GM12872 (cell line): ENCODE measurements at regions not wholly inside any gene's neighbourhood (a gene's known extent, or its start where the extent isn't known, plus 50 kb on each side); places are given as distances from the start of the nearest gene placed in this dataset.
A peak's percentile ranks its signal among the peaks of the same experiment; 100 is the strongest.

Source experiments
- TF ChIP-seq, protein P1 (sequence below): IDR thresholded peaks from 3 replicates; pipeline ENCODE4 v1.5.1; 2011; ENCODE audit warnings: low read depth, mild to moderate bottlenecking, low read length, moderate library complexity; ENCODE audit not compliant: insufficient read depth

DNA sequence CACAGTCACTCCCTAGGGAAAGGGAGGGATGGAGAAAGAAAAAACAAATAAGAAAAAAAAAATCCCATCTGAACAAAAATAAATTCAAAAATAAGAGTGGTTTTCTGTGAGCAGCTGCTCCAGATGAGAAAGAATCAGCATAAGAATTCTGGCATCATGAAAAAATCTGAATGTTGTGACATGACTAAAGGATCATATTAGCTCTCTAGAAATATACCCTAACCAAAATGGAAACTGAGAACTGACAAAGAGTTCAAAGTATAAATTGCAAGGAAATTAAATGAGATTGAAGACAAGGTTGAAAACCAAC lies 579.0 kb downstream of the UQCRFS1 start:
- TF ChIP-seq, protein P1, sequence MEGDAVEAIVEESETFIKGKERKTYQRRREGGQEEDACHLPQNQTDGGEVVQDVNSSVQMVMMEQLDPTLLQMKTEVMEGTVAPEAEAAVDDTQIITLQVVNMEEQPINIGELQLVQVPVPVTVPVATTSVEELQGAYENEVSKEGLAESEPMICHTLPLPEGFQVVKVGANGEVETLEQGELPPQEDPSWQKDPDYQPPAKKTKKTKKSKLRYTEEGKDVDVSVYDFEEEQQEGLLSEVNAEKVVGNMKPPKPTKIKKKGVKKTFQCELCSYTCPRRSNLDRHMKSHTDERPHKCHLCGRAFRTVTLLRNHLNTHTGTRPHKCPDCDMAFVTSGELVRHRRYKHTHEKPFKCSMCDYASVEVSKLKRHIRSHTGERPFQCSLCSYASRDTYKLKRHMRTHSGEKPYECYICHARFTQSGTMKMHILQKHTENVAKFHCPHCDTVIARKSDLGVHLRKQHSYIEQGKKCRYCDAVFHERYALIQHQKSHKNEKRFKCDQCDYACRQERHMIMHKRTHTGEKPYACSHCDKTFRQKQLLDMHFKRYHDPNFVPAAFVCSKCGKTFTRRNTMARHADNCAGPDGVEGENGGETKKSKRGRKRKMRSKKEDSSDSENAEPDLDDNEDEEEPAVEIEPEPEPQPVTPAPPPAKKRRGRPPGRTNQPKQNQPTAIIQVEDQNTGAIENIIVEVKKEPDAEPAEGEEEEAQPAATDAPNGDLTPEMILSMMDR = no peak

DNA sequence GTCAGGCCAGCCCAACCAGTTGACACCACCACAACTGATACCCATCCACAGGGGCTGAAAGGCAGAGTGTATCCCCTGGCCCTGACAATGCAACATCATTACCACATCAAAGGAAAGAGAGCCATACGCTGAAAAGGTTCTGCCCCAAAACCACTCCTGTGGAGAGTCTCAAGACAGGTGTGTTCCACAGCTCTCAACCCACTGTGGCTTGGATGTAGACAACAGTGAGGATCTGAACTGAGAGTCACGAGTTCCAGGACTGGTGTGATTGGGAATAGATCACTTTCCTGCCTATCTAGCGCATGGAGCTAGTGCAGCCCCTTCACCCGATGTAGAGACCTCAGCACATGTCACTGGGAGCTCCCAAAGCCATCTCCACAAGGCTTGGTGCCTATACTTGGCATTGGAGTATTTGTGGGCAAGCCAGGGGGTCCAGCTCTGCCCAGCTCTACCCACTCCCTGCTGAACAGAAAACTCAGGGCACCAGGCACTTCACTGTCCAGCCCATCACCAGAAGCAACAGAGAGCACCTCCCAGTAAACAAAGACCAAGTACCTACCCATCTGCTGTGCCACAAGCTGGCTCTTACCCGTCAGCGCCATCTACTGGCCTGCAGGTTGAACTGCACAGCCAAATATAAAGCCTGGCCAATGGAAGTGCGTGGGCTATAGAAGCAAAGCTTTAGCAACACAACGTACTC lies 579.5 kb downstream of the UQCRFS1 start:
- TF ChIP-seq, protein P1 = peak; percentile 82

DNA sequence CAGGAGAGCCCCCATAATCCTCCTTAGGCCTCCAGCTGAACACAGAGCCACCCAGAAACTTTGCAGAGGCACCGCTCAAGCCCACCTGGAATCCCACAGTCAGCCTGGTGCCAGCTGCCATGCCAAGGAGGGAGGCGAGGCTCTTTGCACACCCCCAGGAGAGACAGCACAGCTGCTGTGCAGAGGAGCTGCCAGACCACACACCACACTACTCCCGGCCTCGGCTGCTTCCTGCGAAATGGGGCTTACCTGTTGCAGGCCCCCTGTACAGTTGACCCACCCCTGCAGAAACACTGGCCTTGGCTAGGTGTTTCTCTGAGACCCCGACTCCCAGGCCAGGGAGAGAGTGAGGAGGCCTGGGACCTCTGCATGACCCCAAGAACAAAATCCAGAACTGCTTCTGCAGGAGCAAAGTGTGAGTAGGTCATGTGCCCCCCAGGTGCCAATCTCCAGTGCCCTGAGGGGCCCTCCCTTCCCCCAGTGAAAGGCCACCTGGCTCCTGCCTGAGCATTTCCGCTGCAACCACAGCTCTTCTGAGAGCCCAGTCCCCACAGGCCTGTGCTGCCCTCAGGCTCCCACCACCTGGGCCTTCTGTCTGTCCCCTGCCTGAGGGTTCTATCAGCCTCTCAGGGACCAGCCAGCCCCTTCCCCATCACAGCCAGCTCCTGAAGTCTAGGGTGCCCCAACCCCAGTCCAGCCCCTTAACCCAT lies 580.4 kb downstream of the UQCRFS1 start:
- TF ChIP-seq, protein P1 = no peak

DNA sequence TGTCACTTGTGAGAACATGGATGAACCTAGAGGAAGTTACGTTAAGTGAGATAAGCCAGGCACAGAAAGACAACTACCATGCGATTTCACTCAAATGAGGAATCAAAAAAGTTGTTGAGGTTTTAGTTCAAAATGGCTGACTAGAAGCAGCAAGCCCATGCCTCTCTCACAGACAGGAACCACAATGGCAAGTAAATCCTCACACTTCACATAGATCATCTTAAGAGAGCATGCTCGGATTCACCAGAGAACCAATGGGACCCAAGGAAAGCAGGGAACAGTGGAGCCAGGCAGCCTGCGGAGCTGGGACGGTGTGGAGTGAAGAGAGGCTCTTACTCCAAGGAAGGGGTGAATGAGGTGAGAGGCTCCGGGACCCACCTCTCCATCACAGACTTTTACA lies 581.0 kb downstream of the UQCRFS1 start:
- TF ChIP-seq, protein P1 = no peak

DNA sequence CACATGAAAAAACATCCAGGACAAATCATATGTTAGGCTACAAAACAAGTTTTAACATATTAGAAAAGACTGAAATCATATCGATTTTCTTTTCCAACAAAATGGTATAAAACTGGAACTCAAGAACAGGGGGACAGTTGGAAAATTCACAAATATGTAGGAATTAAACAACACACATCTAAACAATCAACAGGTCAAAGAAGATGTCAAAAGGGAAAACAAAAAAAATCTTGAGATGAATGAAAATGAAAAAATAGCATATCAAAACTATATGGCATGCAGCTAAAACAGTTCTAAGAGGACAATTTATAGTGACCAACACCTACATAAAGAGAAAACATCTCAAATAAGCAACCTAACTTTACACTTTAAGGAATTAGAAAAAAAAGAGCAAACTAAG lies 585.3 kb downstream of the UQCRFS1 start:
- TF ChIP-seq, protein P1 = no peak

DNA sequence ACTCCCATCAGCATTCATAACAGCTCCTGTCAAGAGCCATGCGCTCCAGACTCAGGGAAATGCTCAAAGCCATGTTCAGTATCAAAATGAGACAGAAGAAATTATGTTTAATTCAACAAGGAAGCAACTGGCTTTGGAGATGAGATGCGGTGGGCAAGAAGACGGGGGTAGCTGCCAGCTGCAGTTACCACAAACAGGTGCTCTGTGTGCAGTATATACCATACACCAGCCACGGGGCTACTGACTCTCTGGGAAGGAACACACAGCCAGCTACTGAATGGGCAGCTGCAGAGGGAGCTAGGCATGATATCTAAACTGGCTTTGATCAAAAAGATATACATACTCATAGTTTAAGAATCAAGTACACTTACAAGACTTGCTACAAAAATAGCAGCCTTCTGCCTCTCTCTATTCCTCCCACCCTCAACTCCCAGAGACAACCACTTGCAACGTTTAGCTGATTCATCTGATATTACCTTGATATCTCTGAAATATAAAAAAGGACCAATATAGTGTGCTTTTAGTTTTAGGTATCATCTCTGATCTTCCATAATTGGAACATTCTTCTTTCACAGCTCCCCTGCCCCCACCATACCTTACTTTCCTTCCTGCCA lies 593.0 kb downstream of the UQCRFS1 start:
- TF ChIP-seq, protein P1 = no peak

DNA sequence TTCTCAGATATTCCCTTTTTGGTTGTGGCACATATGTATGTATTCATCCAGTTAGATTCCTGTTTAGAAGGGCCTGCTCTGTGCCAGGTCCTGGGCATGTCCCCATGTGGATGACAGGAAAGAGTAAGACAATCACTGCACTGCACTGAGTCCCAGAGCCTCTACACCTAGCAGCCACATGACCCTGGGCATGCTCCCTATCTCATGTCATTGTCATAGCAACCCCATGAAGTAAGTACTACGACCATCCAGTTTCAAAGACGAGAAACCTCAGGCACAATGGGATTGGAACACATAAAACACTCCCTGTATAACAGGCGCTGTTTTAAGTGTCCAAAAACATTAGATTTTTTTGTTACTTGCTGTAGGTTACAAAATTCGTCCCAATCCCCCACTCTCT lies 594.4 kb downstream of the UQCRFS1 start:
- TF ChIP-seq, protein P1 = no peak
